ENCODE measurements at regions not wholly inside any gene's neighbourhood (a gene's known extent, or its start where the extent isn't known, plus 50 kb on each side); places are given as distances from the start of the nearest gene placed in this dataset.
"Not testable (repeated sequence)": the region's sequence is repeated elsewhere in the genome, so short reads cannot be mapped to it uniquely, and the experiment has no call there.

GRCh38 chr12:90504806-90505205 lies 450.2 kb downstream of the CCER1 start:
- DNase-seq (ENCODE audit: low spot score), result no peak

- DNase-seq (ENCODE audit: low spot score), result no peak
Measured at GRCh38 chr12:90502070-90502469, 452.9 kb downstream of the CCER1 start.

GRCh38 chr12:90501412-90501811 lies 453.6 kb downstream of the CCER1 start:
- DNase-seq (ENCODE audit: low spot score), result no peak

GRCh38 chr12:90499795-90500194 lies 455.2 kb downstream of the CCER1 start:
- no peak for DNase-seq (ENCODE audit: low spot score)

- no peak for DNase-seq (ENCODE audit: low spot score)
Measured at GRCh38 chr12:90497923-90498545, 456.9 kb downstream of the CCER1 start.

- DNase-seq (ENCODE audit: low spot score), result no peak
Measured at GRCh38 chr12:90490355-90490754, 464.6 kb downstream of the CCER1 start.

GRCh38 chr12:90489141-90489540 lies 465.8 kb downstream of the CCER1 start:
- no peak for DNase-seq (ENCODE audit: low spot score)

GRCh38 chr12:90485560-90485959 lies 469.4 kb downstream of the CCER1 start:
- DNase-seq (ENCODE audit: low spot score), result no peak

- no peak for DNase-seq (ENCODE audit: low spot score)
Measured at GRCh38 chr12:90484094-90484493, 470.9 kb downstream of the CCER1 start.

GRCh38 chr12:90481748-90482147 lies 473.2 kb downstream of the CCER1 start:
- no peak for DNase-seq (ENCODE audit: low spot score)

GRCh38 chr12:90479237-90479636 lies 475.7 kb downstream of the CCER1 start:
- no peak for DNase-seq (ENCODE audit: low spot score)

- DNase-seq (ENCODE audit: low spot score), result no peak
Measured at GRCh38 chr12:90473831-90474230, 481.1 kb downstream of the CCER1 start.

GRCh38 chr12:90460681-90461080 lies 494.3 kb downstream of the CCER1 start:
- no peak for DNase-seq (ENCODE audit: low spot score)

GRCh38 chr12:90456248-90456647 lies 498.7 kb downstream of the CCER1 start:
- DNase-seq (ENCODE audit: low spot score), result no peak

- DNase-seq (ENCODE audit: low spot score), result no peak
Measured at GRCh38 chr12:90455756-90456155, 499.2 kb downstream of the CCER1 start.

GRCh38 chr12:90449611-90450010 lies 505.4 kb downstream of the CCER1 start:
- DNase-seq (ENCODE audit: low spot score), result no peak

- not testable (repeated sequence) for DNase-seq (ENCODE audit: low spot score)
Measured at GRCh38 chr12:90443466-90443865, 511.5 kb downstream of the CCER1 start.

- no peak for DNase-seq (ENCODE audit: low spot score)
Measured at GRCh38 chr12:90441431-90441830, 513.5 kb downstream of the CCER1 start.

GRCh38 chr12:90428881-90429280 lies 526.1 kb downstream of the CCER1 start:
- no peak for DNase-seq (ENCODE audit: low spot score)

GRCh38 chr12:90428465-90428864 lies 526.5 kb downstream of the CCER1 start:
- no peak for DNase-seq (ENCODE audit: low spot score)

- DNase-seq (ENCODE audit: low spot score), result no peak
Measured at GRCh38 chr12:90423965-90424364, 531.0 kb downstream of the CCER1 start.

GRCh38 chr12:90410962-90411361 lies 544.0 kb downstream of the CCER1 start:
- no peak for DNase-seq (ENCODE audit: low spot score)

- DNase-seq (ENCODE audit: low spot score), result no peak
Measured at GRCh38 chr12:90407841-90408240, 547.1 kb downstream of the CCER1 start.

- no peak for DNase-seq (ENCODE audit: low spot score)
Measured at GRCh38 chr12:90404071-90404470, 550.9 kb downstream of the CCER1 start.
